NCI-H446 treated with DMSO at 0.1 percent for 48 hours (cell line): ENCODE measurements at regions not wholly inside any gene's neighbourhood (a gene's known extent, or its start where the extent isn't known, plus 50 kb on each side); places are given as distances from the start of the nearest gene placed in this dataset.
A peak's percentile ranks its signal among the peaks of the same experiment; 100 is the strongest.
"Not testable (repeated sequence)": the region's sequence is repeated elsewhere in the genome, so short reads cannot be mapped to it uniquely, and the experiment has no call there.

Experiments used
- DNase-seq: peaks from one replicate; lab custom pipeline; 2025; lab: John Stamatoyannopoulos, UW

DNA sequence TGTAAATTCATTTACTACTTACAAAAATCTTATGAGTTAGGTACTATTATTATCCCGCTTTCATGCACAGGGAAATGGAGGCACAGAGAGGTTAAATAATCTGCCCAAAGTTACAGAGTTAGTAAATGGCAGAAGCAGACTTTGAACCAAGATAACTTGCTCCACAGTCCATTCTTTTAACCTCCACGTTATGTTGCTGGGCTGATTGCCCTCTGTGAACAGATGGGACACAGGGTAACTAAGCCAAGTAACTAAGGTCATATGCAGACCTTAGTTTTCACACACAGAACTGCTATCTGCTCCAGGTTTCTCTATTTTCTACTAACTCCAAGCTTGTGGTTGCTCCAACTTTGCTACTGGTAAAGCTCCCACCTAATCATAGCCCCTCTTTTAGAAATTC is 147.1 kb upstream of the IFNG-AS1 start:
- DNase-seq, result no peak

DNA sequence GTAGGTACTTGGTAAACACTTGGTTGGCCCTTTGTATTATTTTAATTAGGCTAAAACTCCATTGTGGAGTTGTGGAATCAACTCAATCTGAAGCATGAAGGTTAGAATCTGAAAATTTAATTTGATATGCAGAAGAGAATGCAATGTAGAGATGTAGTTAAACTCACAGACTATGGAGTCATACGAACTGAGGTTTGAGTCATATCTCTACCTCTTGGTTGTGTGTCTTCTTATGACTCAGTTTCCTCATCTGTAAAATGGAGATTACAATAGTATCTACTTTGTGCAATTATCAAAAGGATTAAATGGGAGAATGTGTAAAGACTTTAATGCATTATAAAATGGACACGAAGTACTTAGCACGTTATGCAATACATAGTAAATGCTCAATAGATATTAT is 146.0 kb upstream of the IFNG-AS1 start:
- DNase-seq, result no peak

DNA sequence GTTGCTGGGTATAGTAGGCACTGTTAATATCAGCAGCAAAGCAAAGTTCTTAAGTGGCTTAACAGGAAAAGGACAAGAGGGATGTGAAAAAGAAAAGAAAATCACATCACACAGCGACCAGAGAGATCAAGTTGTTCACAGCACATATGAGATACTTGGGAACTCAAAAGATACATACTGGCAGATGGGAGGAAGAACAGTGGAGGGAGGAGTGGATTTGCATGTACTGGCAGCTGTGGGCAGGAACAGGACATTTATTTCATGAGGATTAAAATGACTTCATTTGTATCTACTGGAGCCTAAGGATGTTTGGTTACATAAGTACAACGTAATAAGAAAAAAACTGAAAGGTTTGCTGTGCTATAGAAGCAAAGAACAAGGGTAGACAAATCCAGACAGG is 136.5 kb upstream of the IFNG-AS1 start:
- no peak for DNase-seq

- no peak for DNase-seq
These were observed 136.0 kb upstream of the IFNG-AS1 start for GRCh38 chr12:67853204-67853603.

- DNase-seq, result no peak
These were observed 134.9 kb upstream of the IFNG-AS1 start for GRCh38 chr12:67854351-67854750.

GRCh38 chr12:67855103-67855502 is 134.1 kb upstream of the IFNG-AS1 start:
- no peak for DNase-seq

DNA sequence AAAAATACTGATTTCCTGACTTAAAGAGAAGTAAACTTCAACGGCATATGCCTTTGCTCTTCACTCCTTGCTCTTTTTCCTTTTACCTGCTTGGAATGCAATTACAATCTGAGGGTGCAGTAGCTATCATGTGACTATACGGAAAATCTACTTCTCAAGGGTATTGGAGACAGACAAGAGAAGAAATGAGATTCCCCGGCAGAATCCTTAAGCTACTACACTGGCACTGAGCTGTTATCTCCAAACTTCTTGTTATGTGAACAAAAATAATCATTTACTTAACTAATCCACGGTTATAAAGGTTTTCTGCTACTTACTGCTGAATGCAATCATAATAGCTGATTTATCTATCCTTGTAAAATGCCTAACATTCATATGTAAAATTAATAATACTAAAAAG is 118.0 kb upstream of the IFNG-AS1 start:
- no peak for DNase-seq

DNA sequence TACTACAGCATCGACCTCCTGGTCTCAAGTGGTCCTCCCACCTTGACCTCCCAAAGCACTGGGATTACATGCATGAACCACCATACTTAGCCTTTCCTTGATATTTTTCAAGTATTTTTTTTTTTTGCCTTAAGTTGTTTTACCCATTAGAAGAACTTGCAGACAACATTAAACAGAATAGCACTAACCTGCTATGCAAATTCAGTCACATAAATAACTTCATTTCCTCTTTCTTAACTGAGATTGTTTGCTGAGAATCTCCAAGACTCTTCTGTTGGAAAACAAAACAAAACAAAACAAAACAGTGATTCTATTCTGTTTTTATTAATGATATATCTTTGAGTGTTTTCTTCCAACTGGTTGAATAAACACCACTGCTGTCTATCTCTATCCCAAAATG is 115.9 kb upstream of the IFNG-AS1 start:
- DNase-seq, result no peak

- DNase-seq, result no peak
These were observed 112.8 kb upstream of the IFNG-AS1 start for GRCh38 chr12:67876305-67876915.

GRCh38 chr12:67877727-67878126 is 111.5 kb upstream of the IFNG-AS1 start:
- DNase-seq, result no peak

GRCh38 chr12:67879937-67880336 is 109.3 kb upstream of the IFNG-AS1 start:
- no peak for DNase-seq

- DNase-seq, result no peak
These were observed 107.7 kb upstream of the IFNG-AS1 start for GRCh38 chr12:67881565-67881964.

GRCh38 chr12:67884596-67884995 is 104.7 kb upstream of the IFNG-AS1 start:
- no peak for DNase-seq

DNA sequence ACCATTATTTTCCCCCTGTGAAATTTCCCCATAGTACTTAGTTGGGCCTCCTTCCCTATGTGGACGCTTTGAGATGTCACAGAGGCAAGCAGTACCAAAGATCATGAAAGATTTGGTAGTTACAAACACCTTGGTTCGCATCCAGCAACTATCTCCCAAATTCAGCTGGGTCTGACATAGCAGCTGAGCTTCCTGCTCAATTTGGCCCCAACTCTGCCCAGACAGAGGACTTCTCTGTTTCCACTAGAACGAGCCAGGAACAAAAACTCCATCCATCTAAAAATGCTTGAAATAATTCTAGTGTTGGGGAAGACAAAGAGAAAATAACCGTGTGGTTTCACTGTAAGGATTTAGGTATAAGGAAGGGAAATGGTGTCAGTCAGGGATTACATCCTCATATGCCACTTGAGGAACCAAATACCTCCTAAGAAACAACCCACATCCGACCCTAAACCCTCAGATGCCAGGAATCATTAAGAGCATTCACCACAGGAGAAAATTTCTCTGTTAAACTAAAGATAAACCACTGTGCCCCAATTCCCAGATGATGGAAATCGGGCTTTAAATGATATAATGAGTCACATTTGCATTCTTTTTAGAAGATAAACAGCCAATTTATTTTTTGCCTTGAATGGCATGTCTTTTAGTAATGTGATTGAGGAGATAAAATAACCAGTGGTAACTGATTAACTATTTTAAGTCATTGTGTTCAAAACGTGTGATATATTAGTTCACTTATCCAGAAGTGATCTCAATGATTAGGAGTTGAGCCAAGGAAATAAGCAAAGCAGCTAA is 103.7 kb upstream of the IFNG-AS1 start:
- no peak for DNase-seq

GRCh38 chr12:67887065-67887464 is 102.2 kb upstream of the IFNG-AS1 start:
- no peak for DNase-seq

DNA sequence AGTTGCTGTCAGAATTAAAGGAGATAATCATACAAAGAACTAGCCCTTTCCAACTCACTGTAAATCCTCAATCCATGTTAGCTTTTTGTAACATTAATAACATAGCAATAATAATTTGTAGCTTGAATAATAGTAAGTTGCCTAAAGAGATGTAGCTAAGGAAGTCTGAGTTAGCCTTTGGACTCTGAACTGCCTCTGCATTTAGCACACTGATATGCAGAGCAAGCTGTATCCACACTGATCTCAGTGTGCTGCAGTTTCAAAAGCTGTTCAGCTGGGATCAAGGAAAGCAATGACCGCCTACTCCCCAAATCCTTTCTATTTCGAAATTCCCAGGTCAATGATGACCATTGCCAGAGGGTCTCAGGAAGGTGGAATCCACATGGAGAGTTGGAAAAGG is 99.3 kb upstream of the IFNG-AS1 start:
- no peak for DNase-seq

DNA sequence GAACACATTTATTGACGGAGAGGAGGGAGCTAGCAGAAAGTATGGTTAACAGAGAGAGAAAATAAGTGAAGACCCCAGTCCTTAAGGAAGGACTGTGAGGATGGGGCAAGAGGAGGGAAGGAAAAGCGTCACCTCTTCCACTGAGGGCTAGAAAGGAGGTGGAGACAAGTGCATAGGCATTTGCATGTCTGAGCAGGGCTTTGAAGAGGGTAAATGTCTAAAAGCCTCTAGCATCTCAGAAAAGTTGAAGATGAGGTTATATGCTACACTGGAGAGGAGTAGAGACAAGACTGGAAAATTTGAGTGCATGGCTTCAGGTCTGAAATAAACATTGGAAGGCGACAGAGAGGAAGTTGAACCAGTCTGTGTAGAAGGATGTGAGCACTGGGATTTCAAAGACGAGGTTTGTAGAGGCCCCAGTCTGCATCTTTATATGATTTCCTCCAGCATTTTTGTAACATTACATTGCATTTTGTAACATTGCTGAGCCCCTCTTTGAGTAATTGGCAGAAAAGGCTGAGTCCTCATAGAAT is 98.5 kb upstream of the IFNG-AS1 start:
- no peak for DNase-seq

DNA sequence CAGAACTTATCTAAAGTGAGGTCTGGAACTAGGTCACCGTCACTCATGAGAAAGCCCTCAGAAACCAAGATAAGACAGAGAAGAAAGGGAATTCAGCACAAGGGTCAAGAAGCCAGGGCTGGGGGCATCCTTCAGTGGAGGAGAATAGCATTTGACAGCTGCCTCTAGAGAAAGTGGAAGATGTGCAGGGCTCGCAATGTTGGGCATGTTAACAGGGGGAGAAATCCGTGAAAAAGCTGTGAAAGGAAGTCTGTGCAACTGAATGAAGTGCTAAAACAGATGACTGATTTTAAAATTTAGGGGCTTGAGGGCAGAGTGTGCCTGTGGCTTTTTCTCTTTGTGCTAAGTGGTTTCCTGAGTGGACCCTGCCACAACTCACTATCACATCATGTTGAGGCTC is 97.7 kb upstream of the IFNG-AS1 start:
- no peak for DNase-seq

DNA sequence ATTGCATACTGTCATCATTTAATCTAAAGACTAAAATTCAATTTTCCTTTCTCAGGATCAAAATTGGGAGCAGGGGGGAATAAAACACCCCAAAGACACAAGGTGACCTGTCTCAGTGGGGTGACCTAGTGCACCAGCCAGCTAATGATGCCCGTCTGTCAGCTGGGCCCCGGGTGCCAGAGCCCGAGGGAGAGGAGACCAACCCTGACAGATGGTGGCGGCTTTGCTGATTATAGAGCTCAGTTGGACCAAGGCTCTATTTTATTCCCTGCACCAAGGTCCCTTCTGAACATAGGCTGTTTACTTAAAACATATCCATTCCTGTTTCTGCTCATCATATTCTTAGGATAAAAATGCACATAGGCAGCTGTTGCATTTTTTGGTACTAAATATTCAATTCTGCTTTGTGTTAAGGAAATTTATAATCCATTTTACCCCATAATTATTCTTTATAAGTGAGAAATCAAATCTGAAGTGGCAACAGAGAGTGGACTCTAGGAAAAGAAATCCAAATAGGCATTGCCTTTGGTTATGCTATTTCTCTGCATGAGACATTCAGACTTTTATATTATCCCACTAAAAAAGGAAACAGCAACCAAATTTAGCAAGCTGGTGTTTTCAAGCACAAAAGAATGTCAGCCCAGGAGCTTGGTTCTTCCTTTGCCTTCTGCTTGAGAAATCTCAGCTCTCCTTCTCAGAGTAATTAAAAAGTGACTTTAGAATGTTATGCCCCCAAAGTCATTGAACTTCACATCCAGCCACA is 96.8 kb upstream of the IFNG-AS1 start:
- DNase-seq, result peak; percentile 14

- no peak for DNase-seq
These were observed 96.1 kb upstream of the IFNG-AS1 start for GRCh38 chr12:67893022-67893580.

DNA sequence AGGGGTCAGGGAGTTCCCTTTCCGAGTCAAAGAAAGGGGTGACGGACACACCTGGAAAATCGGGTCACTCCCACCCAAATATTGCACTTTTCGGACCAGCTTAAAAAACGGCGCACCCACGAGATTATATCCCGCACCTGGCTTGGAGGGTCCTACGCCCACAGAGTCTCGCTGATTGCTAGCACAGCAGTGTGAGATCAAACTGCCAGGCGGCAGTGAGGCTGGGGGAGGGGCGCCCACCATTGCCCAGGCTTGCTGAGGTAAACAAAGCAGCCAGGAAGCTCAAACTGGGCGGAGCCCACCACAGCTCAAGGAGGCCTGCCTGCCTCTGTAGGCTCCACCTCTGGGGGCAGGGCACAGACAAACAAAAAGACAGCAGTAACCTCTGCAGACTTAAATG is 88.8 kb upstream of the IFNG-AS1 start:
- not testable (repeated sequence) for DNase-seq

- DNase-seq, result no peak
These were observed 80.1 kb upstream of the IFNG-AS1 start for GRCh38 chr12:67909091-67909531.
